DOHH2 (cell line): ENCODE measurements at regions not wholly inside any gene's neighbourhood (a gene's known extent, or its start where the extent isn't known, plus 50 kb on each side); places are given as distances from the start of the nearest gene placed in this dataset.

Source experiments
- CTCF ChIP-seq: fragments of 200-600 bp; sonication (generic); IDR thresholded peaks from one replicate; pipeline ENCODE4 v1.5.1; 2014; ENCODE audit warnings: antibody characterized with exemption, mild to moderate bottlenecking, low read depth, low read length; ENCODE audit not compliant: poor library complexity, severe bottlenecking
- EZH2phosphoT487 ChIP-seq: fragments of 200-600 bp; sonication (generic); IDR thresholded peaks from 2 replicates; pipeline ENCODE4 v1.6.1; 2017; ENCODE audit warnings: borderline replicate concordance, mild to moderate bottlenecking, antibody characterized with exemption, low read length, moderate library complexity, mixed read lengths

GRCh38 chr20:19137641-19138040, 74.8 kb upstream of the SLC24A3 start:
- TF ChIP-seq CTCF (no peak), EZH2phosphoT487 (no peak)
